CD4-positive, alpha-beta T cell (primary cell): ENCODE measurements at regions not wholly inside any gene's neighbourhood (a gene's known extent, or its start where the extent isn't known, plus 50 kb on each side); places are given as distances from the start of the nearest gene placed in this dataset.

Experiments used
- ATAC-seq: fragments of 200-7000 bp; cut with Tn5 transposase; one replicate; pipeline ENCODE4 v1.10.0; 2022; ENCODE audit warnings: mild to moderate bottlenecking; ENCODE audit not compliant: poor library complexity
- CTCF ChIA-PET: fragments of 350-600 bp; sonication (Branson Sonifier 250); formaldehyde crosslinking; loops from one replicate; lab custom pipeline; 2021; ENCODE audit warnings: antibody characterized with exemption, inconsistent platforms; lab: Charles Lee
- POLR2A ChIA-PET: fragments of 350-600 bp; sonication (Branson Sonifier 250); formaldehyde crosslinking; loops from one replicate; lab custom pipeline; 2021; ENCODE audit warnings: antibody characterized with exemption, inconsistent platforms; lab: Charles Lee
- DNase-seq, 14 experiments: peaks; one replicate each; pipeline ENCODE4 v3.0.0-alpha.2; 2013 to 2020; ENCODE audit warnings: mixed read lengths in 2 of 14
- H3K27ac ChIP-seq, 2 donors: one replicate each; pipeline versions ENCODE4 v1.5.1 to v1.7.0; 2013; ENCODE audit warnings: low read length in 2 of 2, low read depth in 1 of 2, mild to moderate bottlenecking in 1 of 2
- H3K27me3 ChIP-seq, 2 experiments: 1 replicate in 1 of 2; 2 replicates in 1 of 2; pipeline versions ENCODE4 v1.6.1 to v1.7.0; 2013; ENCODE audit warnings: low read length in 2 of 2, control low read depth in 1 of 2, mild to moderate bottlenecking in 1 of 2, moderate library complexity in 1 of 2; ENCODE audit not compliant: insufficient read depth in 2 of 2, control insufficient read depth in 1 of 2
- H3K36me3 ChIP-seq: one replicate; pipeline ENCODE4 v1.6.1; 2013; ENCODE audit warnings: low read length, control low read depth; ENCODE audit not compliant: insufficient read depth
- H3K4me1 ChIP-seq: one replicate; pipeline ENCODE4 v1.6.1; 2013; ENCODE audit warnings: low read length, control low read depth; ENCODE audit not compliant: insufficient read depth
- H3K4me3 ChIP-seq: one replicate; pipeline ENCODE4 v1.5.1; 2013; ENCODE audit warnings: mild to moderate bottlenecking, low read length, moderate library complexity
- H3K9me3 ChIP-seq, 2 experiments: 1 replicate in 1 of 2; 2 replicates in 1 of 2; pipeline versions ENCODE4 v1.6.1 to v1.7.0; 2013; ENCODE audit warnings: low read length in 2 of 2, mild to moderate bottlenecking in 2 of 2, control low read depth in 1 of 2, moderate library complexity in 1 of 2; ENCODE audit not compliant: control insufficient read depth in 1 of 2, insufficient read depth in 1 of 2
- H3K27ac Mint-ChIP-seq: one replicate; pipeline ENCODE4 v1.8.0; 2020; ENCODE audit warnings: mixed read lengths
- H3K27me3 Mint-ChIP-seq: one replicate; pipeline ENCODE4 v1.8.0; 2021; ENCODE audit warnings: mixed read lengths
- H3K36me3 Mint-ChIP-seq: one replicate; pipeline ENCODE4 v1.8.0; 2021; ENCODE audit warnings: low read depth, mixed read lengths
- H3K4me1 Mint-ChIP-seq: one replicate; pipeline ENCODE4 v1.8.0; 2021; ENCODE audit warnings: low read depth, mixed read lengths
- H3K4me3 Mint-ChIP-seq: one replicate; pipeline ENCODE4 v1.8.0; 2020; ENCODE audit warnings: mild to moderate bottlenecking, mixed read lengths
- H3K9me3 Mint-ChIP-seq: one replicate; pipeline ENCODE4 v1.8.0; 2020; ENCODE audit warnings: mixed read lengths
- CTCF ChIP-seq: fragments of 200-600 bp; IDR thresholded peaks from one replicate; pipeline ENCODE4 v1.8.0; 2022; ENCODE audit warnings: antibody characterized with exemption, mild to moderate bottlenecking
- intact Hi-C, 2 experiments: fragments of 100-400 bp; cut with DNase I in 1 of 2; cut with micrococcal nuclease in 1 of 2; formaldehyde crosslinking; loops; one replicate each; pipeline versions ENCODE4 v1.15.1 to v1.9.0; 2023 to 2025; cut with DNase I, micrococcal nuclease

GRCh38 chr1:239283216-239283615 lies 103.2 kb upstream of the CHRM3 start:
- POLR2A ChIA-PET, result no interaction called here

GRCh38 chr1:239282411-239282810 lies 104.0 kb upstream of the CHRM3 start:
- ChIA-PET POLR2A (no interaction called here), CTCF (no interaction called here)
- no peak overlapping the region for H3K27ac ChIP-seq
- no peaks in the 10 kb centered on the region for H3K27me3 ChIP-seq
- DNase-seq (no peak), ATAC-seq (no peak)
- intact Hi-C loops, result no loop called here
- no peaks in the 10 kb centered on the region for H3K9me3 Mint-ChIP-seq
- H3K27ac Mint-ChIP-seq, result no peak overlapping the region
- no peak for TF ChIP-seq CTCF
- no peaks in the 10 kb centered on the region for H3K36me3 Mint-ChIP-seq
- H3K9me3 ChIP-seq, result no peaks in the 10 kb centered on the region
- no peak overlapping the region for H3K4me3 ChIP-seq
- no peaks in the 10 kb centered on the region for H3K27me3 Mint-ChIP-seq
- no peaks in the 10 kb centered on the region for H3K36me3 ChIP-seq
- H3K4me1 ChIP-seq, result no peaks in the 10 kb centered on the region
- H3K4me1 Mint-ChIP-seq, result no peaks in the 10 kb centered on the region
- H3K4me3 Mint-ChIP-seq, result no peak overlapping the region

More at GRCh38 chr1:239283216-239283615, 103.2 kb upstream of the CHRM3 start:
- H3K36me3 ChIP-seq, result no peaks in the 10 kb centered on the region
- Mint-ChIP-seq H3K4me3 (no peak overlapping the region), H3K27ac (no peak overlapping the region), H3K36me3 (no peaks in the 10 kb centered on the region), H3K27me3 (no peaks in the 10 kb centered on the region), H3K4me1 (no peaks in the 10 kb centered on the region), H3K9me3 (no peaks in the 10 kb centered on the region)
- no peaks in the 10 kb centered on the region for H3K9me3 ChIP-seq
- H3K4me3 ChIP-seq, result no peak overlapping the region
- ATAC-seq (no peak), DNase-seq (no peak)
- no peaks in the 10 kb centered on the region for H3K4me1 ChIP-seq
- no peaks in the 10 kb centered on the region for H3K27me3 ChIP-seq
- TF ChIP-seq CTCF, result no peak
- intact Hi-C loops, result no loop called here
- CTCF ChIA-PET, result no interaction called here
- H3K27ac ChIP-seq, result no peak overlapping the region

- H3K9me3 ChIP-seq, result no peaks in the 10 kb centered on the region
- TF ChIP-seq CTCF, result no peak
- H3K4me1 Mint-ChIP-seq, result no peaks in the 10 kb centered on the region
- DNase-seq (no peak), ATAC-seq (no peak)
- intact Hi-C loops, result no loop called here
- ChIA-PET POLR2A (no interaction called here), CTCF (no interaction called here)
- H3K4me3 ChIP-seq, result no peak overlapping the region
- no peak overlapping the region for H3K27ac ChIP-seq
- H3K9me3 Mint-ChIP-seq, result no peaks in the 10 kb centered on the region
- H3K4me3 Mint-ChIP-seq, result no peak overlapping the region
- no peaks in the 10 kb centered on the region for H3K27me3 ChIP-seq
- no peaks in the 10 kb centered on the region for H3K36me3 Mint-ChIP-seq
- no peaks in the 10 kb centered on the region for H3K27me3 Mint-ChIP-seq
- H3K27ac Mint-ChIP-seq, result no peak overlapping the region
- H3K4me1 ChIP-seq, result no peaks in the 10 kb centered on the region
- no peaks in the 10 kb centered on the region for H3K36me3 ChIP-seq
Observed at GRCh38 chr1:239276051-239276450, 110.3 kb upstream of the CHRM3 start.
